ENCODE measurements at regions not wholly inside any gene's neighbourhood (a gene's known extent, or its start where the extent isn't known, plus 50 kb on each side); places are given as distances from the start of the nearest gene placed in this dataset.

DNA sequence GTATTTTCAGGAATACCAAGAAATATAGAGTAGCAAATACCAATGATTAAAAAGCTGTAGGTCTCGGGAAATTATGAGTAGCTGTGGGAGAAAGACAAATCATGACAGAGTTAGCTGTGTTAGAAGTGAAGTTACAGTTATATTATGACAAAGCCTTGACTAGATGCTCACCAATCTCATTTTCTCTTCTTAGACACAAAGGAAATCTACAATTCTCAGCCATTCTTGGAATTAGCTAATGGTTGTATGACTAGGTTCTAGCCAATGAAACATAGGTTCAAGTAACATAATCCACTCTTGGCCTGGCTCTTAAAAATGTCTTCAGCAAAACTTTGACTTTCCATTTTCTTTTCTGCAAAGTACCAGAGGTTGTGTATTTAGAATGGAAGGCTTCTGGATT lies 228.8 kb upstream of the MTPN start:
- H3K27me3 Mint-ChIP-seq, result no peaks in the 10 kb centered on the region
- H3K27ac Mint-ChIP-seq, result no peak overlapping the region
- DNase-seq (no peak), ATAC-seq (replicated peaks) (no peak)
- no peaks in the 10 kb centered on the region for H3K4me1 Mint-ChIP-seq (ENCODE audit: low read depth in 2 of 2)
- H3K36me3 Mint-ChIP-seq (ENCODE audit: insufficient read depth), result peaks cover 14% of the 10 kb centered on the region
- no peaks in the 10 kb centered on the region for H3K9me3 Mint-ChIP-seq
- no peak overlapping the region for H3K4me3 Mint-ChIP-seq

DNA sequence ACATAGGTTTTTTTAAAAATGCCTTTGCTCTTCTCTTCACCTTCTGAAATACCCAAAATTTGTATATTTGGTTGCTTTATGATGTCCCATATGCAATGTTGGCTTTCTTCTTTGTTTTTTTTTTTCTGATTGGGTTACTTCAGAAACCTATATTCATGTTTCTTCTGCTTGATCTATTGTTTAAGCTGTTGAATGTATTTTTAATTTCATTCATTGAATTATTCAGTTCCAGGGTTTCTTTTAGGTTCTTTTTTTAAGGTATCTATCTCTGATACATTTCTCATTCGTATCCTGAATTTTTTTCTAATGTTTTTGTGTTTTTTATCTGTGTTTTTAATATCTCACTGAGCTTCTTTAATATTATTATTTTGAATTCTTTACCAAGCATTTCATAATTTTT lies 221.0 kb upstream of the MTPN start:
- no peaks in the 10 kb centered on the region for H3K27me3 Mint-ChIP-seq
- peaks cover 13 to 35% of the 10 kb centered on the region in 2 donors for H3K9me3 Mint-ChIP-seq
- ATAC-seq (replicated peaks), result no peak
- peaks cover 4 to 7% of the 10 kb centered on the region in 2 donors for H3K4me1 Mint-ChIP-seq (ENCODE audit: low read depth in 2 of 2)
- peaks cover 3% of the 10 kb centered on the region for H3K36me3 Mint-ChIP-seq (ENCODE audit: insufficient read depth)
- H3K4me3 Mint-ChIP-seq, result no peak overlapping the region
- H3K27ac Mint-ChIP-seq, result no peak overlapping the region
- no peak for DNase-seq

DNA sequence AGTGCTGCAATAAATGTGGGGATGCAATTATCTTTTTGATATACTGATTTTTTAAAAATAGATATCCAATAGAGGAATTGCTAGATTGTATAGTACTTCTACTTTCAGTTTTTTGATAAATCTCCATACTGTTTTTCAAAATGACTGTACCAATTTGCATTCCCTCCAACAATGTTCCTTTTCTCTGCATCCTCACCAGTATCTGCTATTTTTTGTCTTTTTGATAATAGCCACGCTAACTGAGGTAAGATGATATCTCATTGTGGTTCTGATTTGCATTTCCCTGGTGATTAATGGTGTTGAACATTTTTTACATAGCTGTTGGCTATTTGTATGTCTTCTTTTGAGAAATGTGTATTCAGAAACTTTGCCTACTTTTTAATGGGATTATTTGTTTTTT lies 217.7 kb upstream of the MTPN start:
- ATAC-seq (replicated peaks), result no peak
- no peak overlapping the region for H3K27ac Mint-ChIP-seq
- peaks cover 14 to 35% of the 10 kb centered on the region in 2 donors for H3K9me3 Mint-ChIP-seq
- no peak for DNase-seq
- no peak overlapping the region for H3K4me3 Mint-ChIP-seq
- H3K27me3 Mint-ChIP-seq, result no peaks in the 10 kb centered on the region
- peaks cover 6% of the 10 kb centered on the region for H3K36me3 Mint-ChIP-seq (ENCODE audit: insufficient read depth)
- H3K4me1 Mint-ChIP-seq (ENCODE audit: low read depth in 2 of 2), result peaks cover 6 to 9% of the 10 kb centered on the region in 2 donors

DNA sequence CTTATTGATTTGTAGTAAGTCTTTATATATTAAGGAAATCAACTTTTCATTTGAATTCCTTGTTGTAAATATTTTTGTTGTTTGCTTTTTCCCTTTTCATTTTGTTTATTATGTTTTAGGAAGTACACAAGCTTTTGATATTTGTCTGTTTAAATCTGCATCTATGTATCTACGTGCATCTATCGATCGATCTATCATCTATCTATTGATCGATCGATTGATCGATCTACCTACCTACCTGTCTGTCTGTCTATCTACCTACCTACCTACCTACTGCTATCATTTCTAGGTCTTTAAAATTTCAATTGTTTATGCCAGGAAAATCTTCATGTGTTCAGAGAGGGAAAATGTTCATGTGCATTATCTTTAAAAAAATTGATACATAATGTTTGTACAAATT lies 216.8 kb upstream of the MTPN start:
- no peak for DNase-seq
- Mint-ChIP-seq H3K36me3 (ENCODE audit: insufficient read depth) (peaks cover 6% of the 10 kb centered on the region), H3K9me3 (peaks cover 14 to 29% of the 10 kb centered on the region in 2 donors), H3K27ac (no peak overlapping the region), H3K27me3 (no peaks in the 10 kb centered on the region), H3K4me3 (no peak overlapping the region), H3K4me1 (ENCODE audit: low read depth in 2 of 2) (peaks cover 6 to 10% of the 10 kb centered on the region in 2 donors)
- ATAC-seq (replicated peaks), result no peak

DNA sequence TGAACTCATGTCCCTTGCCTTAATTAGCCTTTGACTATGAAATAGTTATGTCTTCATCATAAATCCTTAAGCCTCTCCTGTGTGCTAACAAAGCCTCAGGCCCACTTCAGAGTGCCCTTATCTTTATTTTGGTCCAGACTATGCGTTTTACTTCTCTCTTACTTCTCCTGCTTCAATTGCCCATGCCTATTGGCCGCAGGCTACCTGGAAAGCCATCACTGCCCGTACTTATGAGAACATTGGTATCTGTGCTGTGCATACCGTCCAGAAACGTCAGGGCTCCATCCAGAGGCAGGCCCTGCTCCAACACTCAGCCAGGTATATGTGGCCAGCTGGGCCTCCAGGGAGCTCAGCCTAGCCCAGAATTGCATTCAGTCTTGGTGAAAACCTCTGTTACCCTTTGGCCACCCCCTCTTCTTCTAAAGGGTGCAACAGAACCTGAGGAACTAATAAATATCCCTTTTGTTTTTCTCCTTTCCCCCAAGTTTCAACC lies 212.4 kb upstream of the MTPN start:
- no peak overlapping the region for H3K4me3 Mint-ChIP-seq
- H3K9me3 Mint-ChIP-seq, result peaks cover 7 to 9% of the 10 kb centered on the region in 2 donors
- DNase-seq (no peak), ATAC-seq (replicated peaks) (no peak)
- H3K36me3 Mint-ChIP-seq (ENCODE audit: insufficient read depth), result peaks cover 5% of the 10 kb centered on the region
- H3K4me1 Mint-ChIP-seq (ENCODE audit: low read depth in 2 of 2), result peaks cover 2 to 6% of the 10 kb centered on the region in 2 donors
- no peaks in the 10 kb centered on the region for H3K27me3 Mint-ChIP-seq
- no peak overlapping the region for H3K27ac Mint-ChIP-seq

DNA sequence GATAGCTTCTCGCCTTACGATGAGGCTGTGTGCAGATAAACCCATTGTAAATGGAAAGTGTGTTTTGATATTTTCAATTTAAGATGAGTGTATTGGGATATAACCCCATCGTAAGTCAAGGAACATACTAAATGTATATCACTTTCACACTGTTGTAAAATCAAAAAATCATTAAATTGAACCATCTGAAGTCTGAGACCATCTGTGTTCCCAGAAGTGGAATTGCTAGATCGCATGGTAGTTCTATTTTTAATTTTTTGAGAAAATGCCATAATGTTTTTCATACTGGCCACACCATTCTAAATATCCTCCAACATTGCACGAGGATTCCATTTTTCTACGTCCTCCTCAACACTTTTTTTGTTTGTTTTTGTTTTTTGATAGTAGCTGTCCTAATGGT lies 209.1 kb upstream of the MTPN start:
- Mint-ChIP-seq H3K36me3 (ENCODE audit: insufficient read depth) (peaks cover 3% of the 10 kb centered on the region), H3K4me3 (no peak overlapping the region), H3K4me1 (ENCODE audit: low read depth in 2 of 2) (peaks cover 7 to 9% of the 10 kb centered on the region in 2 donors), H3K27me3 (no peaks in the 10 kb centered on the region), H3K9me3 (peaks cover 0 to 4% of the 10 kb centered on the region in 2 donors), H3K27ac (no peak overlapping the region)
- DNase-seq (no peak), ATAC-seq (replicated peaks) (no peak)

DNA sequence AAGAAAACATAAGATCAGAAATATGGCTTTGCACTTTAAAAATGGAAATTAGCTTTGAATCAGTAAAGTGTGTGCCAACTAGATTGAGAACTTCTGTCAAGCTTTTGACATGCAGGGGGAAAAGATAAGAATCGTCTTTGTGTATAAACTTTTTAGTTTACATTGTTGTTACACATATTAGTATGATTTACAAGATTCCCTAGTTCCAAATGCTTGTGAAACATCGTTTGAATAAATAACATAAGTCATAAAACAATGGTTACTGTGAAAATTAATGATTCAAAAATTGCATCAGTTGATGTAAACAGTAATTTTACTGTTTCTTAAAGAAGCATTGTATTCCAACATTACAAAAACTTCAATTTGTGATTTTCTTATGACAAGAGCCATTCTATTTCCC lies 207.6 kb upstream of the MTPN start:
- Mint-ChIP-seq H3K9me3 (peaks cover 0 to 4% of the 10 kb centered on the region in 2 donors), H3K4me1 (ENCODE audit: low read depth in 2 of 2) (peaks cover 6 to 11% of the 10 kb centered on the region in 2 donors), H3K27me3 (no peaks in the 10 kb centered on the region), H3K4me3 (no peak overlapping the region), H3K27ac (no peak overlapping the region), H3K36me3 (ENCODE audit: insufficient read depth) (no peaks in the 10 kb centered on the region)
- DNase-seq, result no peak
- ATAC-seq (replicated peaks), result no peak

DNA sequence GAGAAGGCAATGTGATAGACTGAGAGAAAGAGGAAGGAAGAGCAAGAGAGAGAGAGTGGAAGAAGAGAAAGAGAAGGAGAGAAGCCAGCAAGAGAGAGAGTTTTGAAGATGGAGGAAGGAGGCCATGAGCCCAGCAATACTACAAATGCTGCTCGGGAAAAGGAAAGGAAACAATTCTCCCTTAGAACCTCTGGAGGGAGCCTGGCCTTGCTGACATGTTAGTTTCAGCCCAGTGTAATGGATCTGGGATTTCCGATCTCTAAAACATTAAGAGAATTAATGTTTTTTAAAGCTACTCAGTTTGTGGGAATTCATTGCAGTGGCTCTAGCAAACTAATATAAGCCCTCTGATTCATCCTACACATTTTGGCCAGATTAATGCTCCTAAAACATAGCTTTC lies 206.8 kb upstream of the MTPN start:
- H3K4me1 Mint-ChIP-seq (ENCODE audit: low read depth in 2 of 2), result peaks cover 3 to 12% of the 10 kb centered on the region in 2 donors
- H3K36me3 Mint-ChIP-seq (ENCODE audit: insufficient read depth), result no peaks in the 10 kb centered on the region
- H3K4me3 Mint-ChIP-seq, result no peak overlapping the region
- DNase-seq (no peak), ATAC-seq (replicated peaks) (no peak)
- no peaks in the 10 kb centered on the region for H3K27me3 Mint-ChIP-seq
- peaks cover 0 to 4% of the 10 kb centered on the region in 2 donors for H3K9me3 Mint-ChIP-seq
- H3K27ac Mint-ChIP-seq, result no peak overlapping the region

DNA sequence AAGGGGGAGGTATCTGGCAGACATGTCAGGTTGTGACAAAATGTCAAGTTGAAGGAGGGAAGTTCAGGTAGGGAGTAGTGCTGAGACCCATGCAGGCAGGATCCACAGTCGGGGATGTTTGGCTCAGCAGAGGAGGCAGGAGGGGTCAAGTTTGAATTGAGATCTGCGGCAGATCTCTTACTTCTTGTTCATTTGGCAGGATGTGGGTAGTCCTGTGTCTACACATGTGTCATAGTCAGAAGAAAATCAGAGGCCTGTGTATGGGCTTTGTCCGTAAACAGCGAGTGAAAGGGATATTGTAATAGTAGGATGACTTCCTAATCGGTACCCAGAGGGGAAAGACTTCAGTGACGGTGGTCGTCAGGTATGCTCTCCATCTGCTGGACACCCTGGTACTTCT lies 203.8 kb upstream of the MTPN start:
- Mint-ChIP-seq H3K27ac (no peak overlapping the region), H3K36me3 (ENCODE audit: insufficient read depth) (no peaks in the 10 kb centered on the region), H3K4me3 (no peak overlapping the region), H3K9me3 (peaks cover 0 to 1% of the 10 kb centered on the region in 2 donors), H3K27me3 (no peaks in the 10 kb centered on the region), H3K4me1 (ENCODE audit: low read depth in 2 of 2) (peaks cover 3 to 13% of the 10 kb centered on the region in 2 donors)
- ATAC-seq (replicated peaks) (peak; percentile 48), DNase-seq (no peak)

DNA sequence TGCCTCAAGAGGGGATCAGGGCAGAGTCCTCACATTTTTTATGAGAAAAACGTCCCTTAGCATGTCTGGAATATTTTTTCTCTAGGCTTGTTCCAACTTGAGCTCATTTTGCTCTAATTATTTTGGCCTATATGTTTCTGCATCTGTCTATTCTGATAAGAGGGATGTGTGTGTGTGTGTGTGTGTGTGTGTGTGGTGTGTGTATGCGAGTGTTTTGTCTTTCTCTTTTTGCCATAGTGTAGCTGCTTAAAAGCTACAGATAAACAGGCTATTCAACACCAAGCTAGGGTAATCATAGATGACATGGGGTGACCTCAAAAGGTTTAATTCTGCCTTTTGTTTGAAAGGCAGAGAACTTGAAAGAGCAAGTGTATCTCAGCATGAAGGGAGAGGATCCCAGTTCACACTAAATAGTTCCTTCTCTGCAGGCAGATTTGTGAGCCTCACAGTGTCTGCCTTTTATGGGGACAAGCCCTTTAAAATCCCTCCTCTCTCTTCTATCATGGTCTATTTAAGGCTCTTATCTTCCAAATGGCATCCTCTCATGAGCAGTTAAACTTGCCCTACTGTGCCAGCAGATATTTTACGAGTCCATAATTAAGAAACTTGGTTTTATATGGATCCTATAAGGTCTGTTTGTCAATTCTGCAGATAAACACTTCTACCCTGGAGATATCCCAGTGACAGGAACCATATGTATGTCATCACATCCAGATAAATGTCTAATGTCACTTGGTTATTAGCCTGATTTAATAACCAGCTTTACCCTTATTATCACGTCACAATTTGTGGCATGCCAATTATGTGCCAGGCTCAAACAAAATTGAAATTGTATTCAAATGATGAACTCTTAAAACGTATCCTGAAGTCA lies 202.9 kb upstream of the MTPN start:
- peak overlapping the region in 1 of 2 donors; percentile 62 for H3K27ac Mint-ChIP-seq
- ATAC-seq (replicated peaks), result no peak
- no peak for DNase-seq
- H3K4me1 Mint-ChIP-seq (ENCODE audit: low read depth in 2 of 2), result peaks cover 3 to 13% of the 10 kb centered on the region in 2 donors
- H3K4me3 Mint-ChIP-seq, result no peak overlapping the region
- H3K27me3 Mint-ChIP-seq, result no peaks in the 10 kb centered on the region
- H3K9me3 Mint-ChIP-seq, result peaks cover 0 to 1% of the 10 kb centered on the region in 2 donors
- H3K36me3 Mint-ChIP-seq (ENCODE audit: insufficient read depth), result no peaks in the 10 kb centered on the region

DNA sequence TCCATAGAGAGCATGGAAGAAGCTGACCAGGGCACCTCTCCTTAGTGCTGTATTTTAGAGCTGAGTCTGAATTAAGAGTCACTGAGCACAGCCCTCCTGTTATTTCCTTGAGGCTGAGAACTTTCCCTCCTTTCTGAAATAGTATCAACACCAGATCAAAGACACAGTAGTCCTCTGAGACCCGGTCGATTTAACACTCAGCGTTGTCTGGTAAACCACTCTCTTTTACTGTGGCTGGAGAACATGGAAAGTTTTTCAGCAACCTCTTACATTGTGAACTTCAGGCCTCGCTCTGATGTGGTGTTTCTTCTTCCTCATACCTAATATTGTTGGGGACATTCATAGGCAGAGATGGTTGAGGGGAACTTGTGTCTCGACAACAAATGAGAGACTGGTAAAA lies 202.0 kb upstream of the MTPN start:
- no peak for DNase-seq
- Mint-ChIP-seq H3K4me3 (no peak overlapping the region), H3K36me3 (ENCODE audit: insufficient read depth) (no peaks in the 10 kb centered on the region), H3K27me3 (no peaks in the 10 kb centered on the region), H3K27ac (peak overlapping the region in 1 of 2 donors; percentile 62), H3K4me1 (ENCODE audit: low read depth in 2 of 2) (peaks cover 3 to 13% of the 10 kb centered on the region in 2 donors), H3K9me3 (peaks cover 0 to 1% of the 10 kb centered on the region in 2 donors)
- no peak for ATAC-seq (replicated peaks)

DNA sequence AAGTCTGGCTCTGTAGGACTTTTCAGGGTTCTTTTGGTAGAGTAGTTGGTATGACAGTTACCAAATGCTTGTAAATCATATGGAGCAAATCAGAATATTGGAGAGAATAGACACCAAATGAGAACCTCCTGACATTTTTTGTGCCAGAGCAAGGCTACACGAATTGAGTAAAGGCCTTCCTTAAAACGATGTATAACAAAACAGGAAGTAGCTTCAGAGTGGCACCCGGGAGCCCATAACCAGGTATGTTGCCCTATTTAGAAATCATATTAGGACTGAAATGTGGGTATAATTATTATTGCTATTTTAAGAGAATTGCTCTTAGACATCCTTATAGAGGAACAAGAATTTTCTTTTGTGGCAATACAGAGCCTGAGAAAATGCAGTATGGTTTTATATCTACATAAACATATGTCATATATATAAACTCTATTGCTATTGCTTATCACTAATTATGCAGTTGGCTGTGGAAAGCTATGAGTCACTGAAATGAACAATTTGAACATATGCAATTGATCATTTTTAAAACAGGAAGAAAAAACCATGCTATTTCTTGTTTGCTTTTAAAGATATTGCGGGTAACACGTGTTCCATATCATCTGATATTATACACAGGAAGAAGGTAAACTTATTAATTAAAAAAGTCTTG lies 197.4 kb upstream of the MTPN start:
- no peak for ATAC-seq (replicated peaks)
- H3K4me3 Mint-ChIP-seq, result no peak overlapping the region

DNA sequence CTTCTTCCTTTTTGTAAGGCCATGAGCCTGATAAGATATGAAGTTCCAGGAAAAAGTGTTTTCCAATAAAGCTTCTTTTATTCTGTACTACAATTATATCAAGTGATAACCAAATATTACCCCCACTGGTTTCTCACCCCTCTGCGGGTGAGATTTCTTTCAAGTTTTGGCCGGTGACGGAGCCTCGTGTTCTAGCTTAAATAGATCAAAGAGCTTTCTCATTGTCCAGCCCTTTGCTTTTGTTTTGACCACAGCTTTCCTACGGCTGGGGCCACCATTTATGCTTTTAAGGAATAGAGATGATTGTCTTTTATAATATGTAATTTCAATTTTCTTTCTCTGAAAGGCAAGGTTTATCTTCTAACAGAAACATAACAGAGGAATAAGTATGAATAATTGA lies 196.7 kb upstream of the MTPN start:
- no peak for ATAC-seq (replicated peaks)
- Mint-ChIP-seq H3K4me3 (no peak overlapping the region), H3K36me3 (ENCODE audit: insufficient read depth) (no peaks in the 10 kb centered on the region), H3K27me3 (no peaks in the 10 kb centered on the region), H3K27ac (no peak overlapping the region), H3K4me1 (ENCODE audit: low read depth in 2 of 2) (peaks cover 0 to under 1% of the 10 kb centered on the region in 2 donors), H3K9me3 (no peaks in the 10 kb centered on the region)
- DNase-seq, result no peak

More for the DNA sequence above, 197.4 kb upstream of the MTPN start:
- no peak for DNase-seq
- H3K4me1 Mint-ChIP-seq (ENCODE audit: low read depth in 2 of 2), result peaks cover 0 to 2% of the 10 kb centered on the region in 2 donors
- no peaks in the 10 kb centered on the region for H3K9me3 Mint-ChIP-seq
- no peaks in the 10 kb centered on the region for H3K36me3 Mint-ChIP-seq (ENCODE audit: insufficient read depth)
- no peaks in the 10 kb centered on the region for H3K27me3 Mint-ChIP-seq
- H3K27ac Mint-ChIP-seq, result no peak overlapping the region

DNA sequence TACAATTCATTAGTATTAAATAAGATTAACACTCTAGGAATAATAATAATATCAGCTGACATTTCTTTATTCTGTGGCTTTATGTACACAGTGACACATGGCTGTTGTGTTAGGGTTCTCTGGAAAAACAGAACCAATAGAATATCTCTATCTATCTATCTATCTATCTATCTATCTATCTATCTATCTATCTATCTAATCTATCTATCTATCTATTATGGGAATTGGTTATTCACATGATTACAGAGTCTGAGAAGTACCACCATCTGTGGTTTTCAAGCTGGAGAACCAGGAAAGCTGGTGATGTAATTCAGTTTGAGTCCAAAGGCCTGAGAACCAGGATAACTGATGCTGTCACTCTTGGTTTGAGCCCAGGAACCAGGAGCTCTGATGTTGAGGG lies 194.1 kb upstream of the MTPN start:
- no peaks in the 10 kb centered on the region for H3K27me3 Mint-ChIP-seq
- H3K4me3 Mint-ChIP-seq, result no peak overlapping the region
- no peaks in the 10 kb centered on the region for H3K4me1 Mint-ChIP-seq (ENCODE audit: low read depth in 2 of 2)
- H3K36me3 Mint-ChIP-seq (ENCODE audit: insufficient read depth), result no peaks in the 10 kb centered on the region
- H3K9me3 Mint-ChIP-seq, result no peaks in the 10 kb centered on the region
- no peak overlapping the region for H3K27ac Mint-ChIP-seq
- ATAC-seq (replicated peaks) (no peak), DNase-seq (no peak)
